ENCODE measurements at regions not wholly inside any gene's neighbourhood (a gene's known extent, or its start where the extent isn't known, plus 50 kb on each side); places are given as distances from the start of the nearest gene placed in this dataset.
"Not testable (repeated sequence)": the region's sequence is repeated elsewhere in the genome, so short reads cannot be mapped to it uniquely, and the experiment has no call there.

DNA sequence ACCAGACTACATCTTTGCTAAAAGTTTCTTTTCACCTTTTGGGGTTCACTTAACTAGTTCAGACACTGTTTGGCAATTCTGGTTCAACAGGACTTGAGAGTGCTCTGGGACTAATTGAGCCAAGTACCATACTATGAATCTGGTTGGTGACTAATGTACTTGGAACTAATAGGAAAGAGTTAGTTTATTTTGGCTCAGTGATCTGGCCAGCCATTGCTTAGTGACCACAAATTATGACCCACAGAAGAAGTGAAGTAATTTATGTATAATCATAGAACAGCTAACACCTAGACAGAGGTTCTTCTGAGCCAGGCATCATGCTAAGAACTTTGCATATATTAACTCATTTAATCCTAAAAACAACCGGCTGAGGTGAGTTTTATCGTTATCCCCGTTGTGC is 126.5 kb upstream of the JCAD start:
- Mint-ChIP-seq H3K4me1 (no peaks in the 10 kb centered on the region), H3K27ac (no peak overlapping the region), H3K36me3 (no peaks in the 10 kb centered on the region), H3K4me3 (no peak overlapping the region), H3K9me3 (no peaks in the 10 kb centered on the region), H3K27me3 (peaks cover 3% of the 10 kb centered on the region)

GRCh38 chr10:30185341-30185740 is 126.0 kb upstream of the JCAD start:
- H3K36me3 Mint-ChIP-seq: no peaks in the 10 kb centered on the region
- H3K27me3 Mint-ChIP-seq: peaks cover 3% of the 10 kb centered on the region
- no peak overlapping the region for H3K27ac Mint-ChIP-seq
- H3K4me3 Mint-ChIP-seq: no peak overlapping the region
- H3K4me1 Mint-ChIP-seq: no peaks in the 10 kb centered on the region
- H3K9me3 Mint-ChIP-seq: no peaks in the 10 kb centered on the region

DNA sequence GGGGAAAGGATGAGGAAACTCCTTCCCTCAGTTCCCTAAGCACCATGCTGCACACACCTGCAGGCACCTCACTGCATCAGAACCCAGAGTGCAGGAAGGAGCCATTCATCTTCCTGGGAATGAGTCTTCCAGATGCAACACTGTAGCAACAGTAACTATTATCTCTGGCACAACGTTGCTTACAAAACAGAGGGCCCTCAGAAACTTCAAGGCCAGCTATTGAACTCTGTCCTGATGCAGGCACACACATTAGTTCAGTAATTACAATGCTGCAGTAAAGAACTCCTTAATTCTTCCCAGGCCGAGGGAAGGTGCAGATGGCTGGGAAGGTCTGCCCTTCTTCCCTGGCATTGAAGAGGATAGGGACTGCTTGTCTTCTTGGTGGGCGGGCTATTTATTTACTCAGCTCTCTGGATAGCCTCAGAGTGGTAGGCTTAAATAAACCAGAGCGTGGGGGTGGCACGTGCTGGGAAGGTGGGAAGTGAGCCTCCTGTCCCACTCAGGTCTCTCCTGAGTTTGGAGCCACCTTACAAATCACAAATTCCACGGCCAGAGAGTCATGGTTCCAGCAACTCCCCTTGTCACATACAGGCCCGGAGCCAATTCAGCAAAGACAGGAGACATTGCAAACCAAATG is 125.1 kb upstream of the JCAD start:
- no peak overlapping the region for H3K27ac Mint-ChIP-seq
- H3K4me3 Mint-ChIP-seq: no peak overlapping the region
- peaks cover 3% of the 10 kb centered on the region for H3K27me3 Mint-ChIP-seq
- H3K9me3 Mint-ChIP-seq: no peaks in the 10 kb centered on the region
- no peaks in the 10 kb centered on the region for H3K4me1 Mint-ChIP-seq
- H3K36me3 Mint-ChIP-seq: no peaks in the 10 kb centered on the region

- H3K27ac Mint-ChIP-seq: no peak overlapping the region
- H3K4me3 Mint-ChIP-seq: no peak overlapping the region
Observed at GRCh38 chr10:30183055-30183402, 123.6 kb upstream of the JCAD start.

DNA sequence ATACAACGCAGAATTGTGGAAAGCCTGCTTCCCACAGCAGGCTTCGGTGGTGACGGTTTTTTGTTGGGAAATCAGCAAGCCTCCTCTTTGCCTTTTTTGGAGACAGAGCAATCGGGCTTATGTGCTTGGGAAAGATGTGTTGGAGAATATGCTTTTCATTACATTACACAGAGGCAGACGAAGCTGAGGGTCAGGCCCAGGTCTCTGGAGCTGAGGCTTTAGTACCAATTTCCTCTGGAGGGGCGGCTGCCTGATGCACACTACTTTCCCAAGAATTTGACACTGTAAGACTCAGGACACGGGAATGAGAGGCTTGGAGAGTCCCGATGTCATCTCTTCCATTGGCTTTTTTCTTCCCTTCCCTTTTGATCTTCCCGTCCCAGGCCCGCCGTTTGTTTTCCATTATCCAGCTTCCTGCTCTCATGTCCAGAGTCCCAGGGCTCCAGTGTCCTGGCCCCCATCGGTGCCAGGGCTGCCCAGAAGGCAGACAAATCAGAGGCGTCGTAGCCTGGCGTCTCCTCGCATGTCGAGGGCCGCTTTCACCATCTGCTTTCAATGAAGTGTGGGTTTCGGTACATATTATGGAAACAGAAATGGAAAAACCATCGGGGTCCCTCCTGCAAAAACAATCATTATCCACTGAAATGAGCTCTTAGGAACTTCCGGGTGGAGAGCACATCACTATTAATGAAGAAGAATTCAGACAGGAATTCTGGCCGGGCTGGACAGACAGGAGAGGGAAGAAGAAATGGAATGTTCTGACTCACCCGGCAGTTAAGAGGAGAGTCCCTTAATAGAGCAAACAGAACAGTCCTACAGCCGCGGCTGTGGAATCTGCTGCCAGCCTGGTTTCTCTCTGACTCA is 123.0 kb upstream of the JCAD start:
- Mint-ChIP-seq H3K4me1 (no peaks in the 10 kb centered on the region), H3K27me3 (peaks cover 3% of the 10 kb centered on the region), H3K4me3 (no peak overlapping the region), H3K36me3 (no peaks in the 10 kb centered on the region), H3K9me3 (no peaks in the 10 kb centered on the region), H3K27ac (no peak overlapping the region)

More at GRCh38 chr10:30183055-30183402, 123.6 kb upstream of the JCAD start:
- no peaks in the 10 kb centered on the region for H3K4me1 Mint-ChIP-seq
- peaks cover 3% of the 10 kb centered on the region for H3K27me3 Mint-ChIP-seq
- no peaks in the 10 kb centered on the region for H3K36me3 Mint-ChIP-seq
- no peaks in the 10 kb centered on the region for H3K9me3 Mint-ChIP-seq

- Mint-ChIP-seq H3K27me3 (peaks cover 3% of the 10 kb centered on the region), H3K9me3 (no peaks in the 10 kb centered on the region), H3K27ac (no peak overlapping the region), H3K4me3 (no peak overlapping the region), H3K36me3 (no peaks in the 10 kb centered on the region), H3K4me1 (no peaks in the 10 kb centered on the region)
Observed at GRCh38 chr10:30178356-30178964, 119.1 kb upstream of the JCAD start.

DNA sequence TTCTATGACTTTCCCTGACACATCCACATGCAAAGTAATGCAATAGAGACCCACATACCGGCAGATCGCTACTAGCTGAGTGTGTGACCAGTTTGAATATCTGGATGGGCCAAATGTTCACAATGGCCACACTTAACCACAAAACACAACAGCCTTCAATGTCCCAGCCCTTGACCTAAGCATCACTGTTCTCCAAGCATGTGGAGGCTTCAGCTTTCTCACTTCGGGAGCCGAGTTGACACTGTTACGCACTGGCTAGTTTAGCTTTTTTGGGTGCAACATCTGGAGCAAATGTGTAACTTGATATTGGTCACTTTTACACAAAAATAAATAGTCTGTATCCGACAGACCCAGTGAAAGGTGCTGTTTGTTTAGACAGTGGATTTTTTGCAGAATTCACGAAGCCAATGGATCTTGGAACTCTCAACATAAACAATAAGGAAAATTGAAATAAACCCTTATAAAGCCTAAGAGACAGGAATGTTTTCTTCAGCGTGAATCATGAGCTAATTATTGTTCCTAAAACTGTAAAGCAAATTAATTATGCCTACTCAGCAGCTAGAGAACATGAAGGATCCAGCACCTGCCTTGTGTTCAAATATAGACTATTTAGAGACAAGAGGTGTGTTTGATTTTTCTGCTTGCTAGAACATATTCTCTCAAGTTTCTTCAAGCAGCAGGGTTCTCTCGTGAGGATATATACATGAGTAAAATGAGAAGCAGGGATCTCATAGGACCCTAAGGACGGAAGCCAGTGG is 117.6 kb upstream of the JCAD start:
- no peaks in the 10 kb centered on the region for H3K9me3 Mint-ChIP-seq
- H3K27me3 Mint-ChIP-seq: peaks cover 3% of the 10 kb centered on the region
- no peak overlapping the region for H3K27ac Mint-ChIP-seq
- no peaks in the 10 kb centered on the region for H3K4me1 Mint-ChIP-seq
- no peaks in the 10 kb centered on the region for H3K36me3 Mint-ChIP-seq
- H3K4me3 Mint-ChIP-seq: no peak overlapping the region

GRCh38 chr10:30176182-30176581 is 116.8 kb upstream of the JCAD start:
- Mint-ChIP-seq H3K9me3 (no peaks in the 10 kb centered on the region), H3K4me1 (no peaks in the 10 kb centered on the region), H3K4me3 (no peak overlapping the region), H3K27ac (no peak overlapping the region), H3K27me3 (peaks cover 4% of the 10 kb centered on the region), H3K36me3 (no peaks in the 10 kb centered on the region)

GRCh38 chr10:30172673-30173072 is 113.3 kb upstream of the JCAD start:
- no peak overlapping the region for H3K4me3 Mint-ChIP-seq
- no peaks in the 10 kb centered on the region for H3K9me3 Mint-ChIP-seq
- H3K27ac Mint-ChIP-seq: no peak overlapping the region
- H3K36me3 Mint-ChIP-seq: no peaks in the 10 kb centered on the region
- no peaks in the 10 kb centered on the region for H3K4me1 Mint-ChIP-seq
- H3K27me3 Mint-ChIP-seq: peaks cover 12% of the 10 kb centered on the region

DNA sequence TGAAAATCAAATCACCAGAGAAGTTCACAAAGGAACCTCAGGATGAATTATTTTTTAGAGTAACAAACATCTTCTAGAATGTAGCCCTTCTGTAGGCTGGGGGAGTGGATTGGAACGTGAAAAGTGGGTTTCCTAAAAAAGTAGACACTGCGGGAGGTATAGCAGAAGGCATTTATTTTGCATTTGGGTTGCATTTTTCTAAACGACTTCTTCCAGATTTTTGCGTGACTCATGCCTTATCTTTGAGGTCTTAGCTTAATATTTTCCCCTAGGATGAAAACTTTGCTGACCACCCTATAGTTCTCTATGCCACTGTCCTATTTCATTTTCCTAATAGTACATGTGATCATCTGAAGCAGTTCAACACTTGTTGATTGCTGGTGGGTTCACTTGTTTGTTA is 112.7 kb upstream of the JCAD start:
- Mint-ChIP-seq H3K27me3 (peaks cover 15% of the 10 kb centered on the region), H3K9me3 (no peaks in the 10 kb centered on the region), H3K27ac (no peak overlapping the region), H3K36me3 (no peaks in the 10 kb centered on the region), H3K4me3 (no peak overlapping the region), H3K4me1 (no peaks in the 10 kb centered on the region)

- peaks cover 16% of the 10 kb centered on the region for H3K27me3 Mint-ChIP-seq
- H3K9me3 Mint-ChIP-seq: no peaks in the 10 kb centered on the region
- H3K4me3 Mint-ChIP-seq: no peak overlapping the region
- no peaks in the 10 kb centered on the region for H3K36me3 Mint-ChIP-seq
- no peaks in the 10 kb centered on the region for H3K4me1 Mint-ChIP-seq
- H3K27ac Mint-ChIP-seq: no peak overlapping the region
Observed at GRCh38 chr10:30171601-30172000, 112.2 kb upstream of the JCAD start.

GRCh38 chr10:30170814-30171213 is 111.4 kb upstream of the JCAD start:
- H3K9me3 Mint-ChIP-seq: no peaks in the 10 kb centered on the region
- no peaks in the 10 kb centered on the region for H3K4me1 Mint-ChIP-seq
- no peak overlapping the region for H3K4me3 Mint-ChIP-seq
- H3K27ac Mint-ChIP-seq: no peak overlapping the region
- H3K36me3 Mint-ChIP-seq: no peaks in the 10 kb centered on the region
- H3K27me3 Mint-ChIP-seq: peaks cover 14% of the 10 kb centered on the region

- Mint-ChIP-seq H3K27me3 (peaks cover 20% of the 10 kb centered on the region), H3K4me3 (no peak overlapping the region), H3K4me1 (no peaks in the 10 kb centered on the region), H3K27ac (no peak overlapping the region), H3K36me3 (no peaks in the 10 kb centered on the region), H3K9me3 (no peaks in the 10 kb centered on the region)
Observed at GRCh38 chr10:30170146-30170545, 110.8 kb upstream of the JCAD start.

DNA sequence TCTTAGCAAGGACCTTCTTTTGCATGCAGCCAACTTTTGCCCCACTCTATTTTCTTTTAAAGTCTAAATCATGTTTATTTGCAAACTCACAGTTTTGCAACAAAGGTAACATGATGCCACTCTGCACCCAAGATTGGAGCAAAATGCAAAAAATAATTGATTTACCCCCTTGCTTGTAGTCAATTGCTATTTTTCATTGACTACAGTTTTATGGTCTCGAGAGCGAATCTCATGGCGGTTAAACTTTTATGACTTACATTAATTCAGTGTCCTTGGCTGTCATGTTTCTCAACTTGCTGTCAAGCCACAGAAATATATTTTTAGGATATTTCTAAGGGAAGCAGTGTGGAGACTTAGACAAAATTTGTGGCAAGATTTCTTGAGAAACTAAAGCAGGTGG is 110.0 kb upstream of the JCAD start:
- no peak overlapping the region for H3K4me3 Mint-ChIP-seq
- peaks cover 21% of the 10 kb centered on the region for H3K27me3 Mint-ChIP-seq
- H3K4me1 Mint-ChIP-seq: no peaks in the 10 kb centered on the region
- H3K9me3 Mint-ChIP-seq: no peaks in the 10 kb centered on the region
- H3K27ac Mint-ChIP-seq: no peak overlapping the region
- no peaks in the 10 kb centered on the region for H3K36me3 Mint-ChIP-seq

- Mint-ChIP-seq H3K27me3 (peaks cover 21% of the 10 kb centered on the region), H3K4me1 (peaks cover 5% of the 10 kb centered on the region), H3K36me3 (no peaks in the 10 kb centered on the region), H3K4me3 (no peak overlapping the region), H3K9me3 (no peaks in the 10 kb centered on the region), H3K27ac (no peak overlapping the region)
Observed at GRCh38 chr10:30166929-30167328, 107.5 kb upstream of the JCAD start.

DNA sequence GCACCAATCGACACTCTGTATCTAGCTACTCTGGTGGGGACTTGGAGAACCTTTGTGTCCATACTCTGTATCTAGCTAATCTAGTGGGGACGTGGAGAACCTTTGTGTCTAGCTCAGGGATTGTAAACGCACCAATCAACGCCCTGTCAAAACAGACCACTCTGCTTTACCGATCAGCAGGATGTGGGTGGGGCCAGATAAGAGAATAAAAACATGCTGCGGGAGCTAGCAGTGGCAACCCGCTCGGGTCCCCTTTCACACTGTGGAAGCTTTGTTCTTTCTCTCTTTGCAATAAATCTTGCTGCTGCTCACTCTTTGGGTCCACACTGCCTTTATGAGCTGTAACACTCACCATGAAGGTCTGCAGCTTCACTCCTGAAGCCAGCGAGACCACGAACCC is 104.0 kb upstream of the JCAD start:
- not testable (repeated sequence) for H3K9me3 Mint-ChIP-seq, H3K4me1 Mint-ChIP-seq, H3K36me3 Mint-ChIP-seq
- H3K27ac Mint-ChIP-seq: peak overlapping the region; percentile 60
- H3K4me3 Mint-ChIP-seq: peak overlapping the region; percentile 42
- peaks cover 17% of the 10 kb centered on the region for H3K27me3 Mint-ChIP-seq

All from activated naive CD4-positive, alpha-beta T cell treated with anti-CD3 and anti-CD28 coated beads, Interleukin-2, amount 50 U/mL, for 24 hours (primary cell).